ENCODE measurements at regions not wholly inside any gene's neighbourhood (a gene's known extent, or its start where the extent isn't known, plus 50 kb on each side); places are given as distances from the start of the nearest gene placed in this dataset.

- no peak for TF ChIP-seq CTCF (conservative IDR thresholded peaks at IDR 0.05)
- H3K27ac ChIP-seq = no peak overlapping the region
Observed at GRCh38 chr5:167561796-167562195, 729.6 kb upstream of the WWC1 start.

- H3K27ac ChIP-seq = no peak overlapping the region
- no peak for TF ChIP-seq CTCF (conservative IDR thresholded peaks at IDR 0.05)
Observed at GRCh38 chr5:167564275-167564674, 727.2 kb upstream of the WWC1 start.

GRCh38 chr5:167565189-167565954 lies 726.1 kb upstream of the WWC1 start:
- H3K27ac ChIP-seq = no peak overlapping the region
- peak; percentile 63 for TF ChIP-seq CTCF (conservative IDR thresholded peaks at IDR 0.05)

GRCh38 chr5:167570431-167570830 lies 721.0 kb upstream of the WWC1 start:
- no peak overlapping the region for H3K27ac ChIP-seq
- no peak for TF ChIP-seq CTCF (conservative IDR thresholded peaks at IDR 0.05)

GRCh38 chr5:167571824-167572223 lies 719.6 kb upstream of the WWC1 start:
- no peak overlapping the region for H3K27ac ChIP-seq
- TF ChIP-seq CTCF (conservative IDR thresholded peaks at IDR 0.05) = no peak

- H3K27ac ChIP-seq = no peak overlapping the region
- TF ChIP-seq CTCF (conservative IDR thresholded peaks at IDR 0.05) = no peak
Observed at GRCh38 chr5:167573370-167574127, 717.9 kb upstream of the WWC1 start.

- TF ChIP-seq CTCF (conservative IDR thresholded peaks at IDR 0.05) = no peak
- no peak overlapping the region for H3K27ac ChIP-seq
Observed at GRCh38 chr5:167574464-167574863, 717.0 kb upstream of the WWC1 start.
